Hepatocyte (in vitro differentiated cells): ENCODE measurements at regions not wholly inside any gene's neighbourhood (a gene's known extent, or its start where the extent isn't known, plus 50 kb on each side); places are given as distances from the start of the nearest gene placed in this dataset.

Experiments used
- EZH2 ChIP-seq: fragments of 200-600 bp; sonication (generic); IDR thresholded peaks from 2 replicates; pipeline ENCODE4 v1.6.1; 2016; ENCODE audit warnings: antibody characterized with exemption, mild to moderate bottlenecking, borderline replicate concordance
- EZH2phosphoT487 ChIP-seq: fragments of 200-600 bp; sonication (generic); IDR thresholded peaks from one replicate; pipeline ENCODE4 v1.6.1; 2018; ENCODE audit warnings: antibody characterized with exemption, mild to moderate bottlenecking, low read depth, moderate library complexity; ENCODE audit not compliant: unreplicated experiment, severe bottlenecking
- TF ChIP-seq, protein P1 (sequence below): fragments of 200-600 bp; sonication (generic); IDR thresholded peaks from 2 replicates; pipeline ENCODE4 v1.5.1; 2016; ENCODE audit warnings: antibody characterized with exemption, mild to moderate bottlenecking; ENCODE audit not compliant: poor library complexity

DNA sequence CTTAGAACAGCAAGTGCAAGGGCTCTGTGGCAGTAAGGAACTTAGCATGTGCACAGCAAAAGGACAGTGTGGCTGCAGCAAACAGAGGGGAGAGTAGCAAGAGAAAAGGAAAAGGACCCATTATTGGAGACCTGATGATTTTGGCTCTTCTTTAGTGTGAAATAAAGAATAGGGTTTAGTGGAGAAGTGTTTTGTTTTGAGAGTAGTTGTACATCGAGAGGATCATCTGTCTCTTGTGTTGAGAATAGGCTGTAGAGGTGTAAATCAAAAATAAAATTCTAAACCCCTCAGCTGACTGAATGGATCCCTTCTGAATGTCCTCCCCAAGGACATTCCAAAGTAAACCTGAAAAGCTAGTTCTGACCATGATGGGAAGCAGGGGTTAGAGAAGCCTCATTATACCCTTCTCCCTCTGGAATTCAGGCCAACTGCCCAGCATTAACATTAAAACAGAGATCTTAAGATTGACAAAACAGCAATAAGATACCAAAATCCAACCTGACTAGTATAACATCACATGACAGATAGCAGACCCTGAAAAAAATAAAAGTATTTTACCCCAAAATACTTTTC is 73.6 kb upstream of the OBI1 start:
- TF ChIP-seq, protein P1, sequence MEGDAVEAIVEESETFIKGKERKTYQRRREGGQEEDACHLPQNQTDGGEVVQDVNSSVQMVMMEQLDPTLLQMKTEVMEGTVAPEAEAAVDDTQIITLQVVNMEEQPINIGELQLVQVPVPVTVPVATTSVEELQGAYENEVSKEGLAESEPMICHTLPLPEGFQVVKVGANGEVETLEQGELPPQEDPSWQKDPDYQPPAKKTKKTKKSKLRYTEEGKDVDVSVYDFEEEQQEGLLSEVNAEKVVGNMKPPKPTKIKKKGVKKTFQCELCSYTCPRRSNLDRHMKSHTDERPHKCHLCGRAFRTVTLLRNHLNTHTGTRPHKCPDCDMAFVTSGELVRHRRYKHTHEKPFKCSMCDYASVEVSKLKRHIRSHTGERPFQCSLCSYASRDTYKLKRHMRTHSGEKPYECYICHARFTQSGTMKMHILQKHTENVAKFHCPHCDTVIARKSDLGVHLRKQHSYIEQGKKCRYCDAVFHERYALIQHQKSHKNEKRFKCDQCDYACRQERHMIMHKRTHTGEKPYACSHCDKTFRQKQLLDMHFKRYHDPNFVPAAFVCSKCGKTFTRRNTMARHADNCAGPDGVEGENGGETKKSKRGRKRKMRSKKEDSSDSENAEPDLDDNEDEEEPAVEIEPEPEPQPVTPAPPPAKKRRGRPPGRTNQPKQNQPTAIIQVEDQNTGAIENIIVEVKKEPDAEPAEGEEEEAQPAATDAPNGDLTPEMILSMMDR, result no peak
- TF ChIP-seq EZH2phosphoT487 (no peak), EZH2 (no peak)
